GM19455 (cell line): ENCODE measurements at regions not wholly inside any gene's neighbourhood (a gene's known extent, or its start where the extent isn't known, plus 50 kb on each side); places are given as distances from the start of the nearest gene placed in this dataset.
"Not testable (repeated sequence)": the region's sequence is repeated elsewhere in the genome, so short reads cannot be mapped to it uniquely, and the experiment has no call there.

Source experiments
- ATAC-seq: cut with Tn5 transposase; IDR thresholded peaks from one replicate; pipeline ENCODE4 v1.9.1; 2021; ENCODE audit not compliant: unreplicated experiment

DNA sequence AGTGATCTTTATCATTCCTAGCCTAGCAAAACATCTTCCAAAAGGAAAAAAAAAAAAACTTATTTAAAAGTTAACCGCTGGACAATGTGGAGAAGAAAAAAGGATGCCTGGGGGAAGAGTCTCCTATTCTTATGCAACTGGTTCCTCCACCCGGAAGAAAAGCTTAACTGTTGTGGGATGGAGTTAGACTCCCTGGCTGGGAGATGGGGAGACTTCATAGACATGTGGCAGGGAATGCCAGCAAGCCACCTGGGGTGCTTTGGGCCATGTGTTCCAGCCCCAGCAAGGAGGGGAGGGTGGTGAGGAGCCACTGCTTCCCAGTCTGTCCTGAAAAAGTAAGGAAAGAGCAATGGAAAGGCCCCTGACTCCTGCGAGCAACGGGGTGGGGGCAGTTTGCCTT is 119.4 kb upstream of the SPIN4 start:
- no peak for ATAC-seq

- ATAC-seq, result no peak
Measured at GRCh38 chrX:63466690-63467089, 115.6 kb upstream of the SPIN4 start.

GRCh38 chrX:63458981-63459380 is 107.8 kb upstream of the SPIN4 start:
- no peak for ATAC-seq

- ATAC-seq, result no peak
Measured at GRCh38 chrX:63453571-63453970, 102.4 kb upstream of the SPIN4 start.

DNA sequence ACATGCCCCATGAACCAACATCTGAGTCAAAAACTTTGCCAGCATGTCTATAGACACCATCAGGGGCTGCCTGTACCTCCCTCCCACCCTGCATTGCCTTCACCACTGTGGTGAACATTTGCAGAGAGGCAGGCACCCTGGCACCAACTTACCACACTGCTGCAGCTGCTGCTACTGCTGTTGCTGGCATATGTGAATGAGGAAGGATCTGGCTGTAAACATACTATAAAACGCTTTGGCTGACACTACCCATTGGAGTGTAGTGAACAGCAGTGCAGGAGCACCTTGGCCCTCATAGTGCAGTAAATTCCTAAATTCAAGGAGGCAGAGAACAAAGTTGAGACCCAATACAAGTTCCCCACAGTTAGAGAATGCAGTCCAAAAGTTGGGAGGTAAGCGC is 90.6 kb upstream of the SPIN4 start:
- no peak for ATAC-seq

GRCh38 chrX:63439580-63439979 is 88.4 kb upstream of the SPIN4 start:
- ATAC-seq, result no peak

- ATAC-seq, result no peak
Measured at GRCh38 chrX:63436865-63437264, 85.7 kb upstream of the SPIN4 start.

- no peak for ATAC-seq
Measured at GRCh38 chrX:63434665-63435064, 83.5 kb upstream of the SPIN4 start.

DNA sequence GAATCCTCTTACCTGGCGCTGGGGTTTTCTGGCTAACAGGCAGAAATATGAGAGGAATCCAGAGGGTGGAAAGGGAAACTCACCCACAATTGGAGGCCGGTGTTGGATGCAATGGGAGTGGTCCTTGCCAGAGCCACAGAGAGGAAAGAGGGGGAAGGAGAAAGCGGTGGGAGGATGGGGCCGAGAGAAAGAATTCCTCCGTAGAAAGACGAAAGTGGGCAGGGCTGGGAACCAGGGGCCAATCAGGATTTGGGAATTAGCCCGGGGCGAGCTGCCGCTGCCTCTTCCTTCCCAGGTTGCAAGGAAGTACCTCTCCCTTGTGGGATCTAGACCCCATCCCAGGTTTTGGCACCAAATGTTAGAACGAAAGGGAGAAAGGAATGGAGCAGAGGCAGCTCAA is 83.1 kb upstream of the SPIN4 start:
- no peak for ATAC-seq

- ATAC-seq, result no peak
Measured at GRCh38 chrX:63430026-63430425, 78.9 kb upstream of the SPIN4 start.

DNA sequence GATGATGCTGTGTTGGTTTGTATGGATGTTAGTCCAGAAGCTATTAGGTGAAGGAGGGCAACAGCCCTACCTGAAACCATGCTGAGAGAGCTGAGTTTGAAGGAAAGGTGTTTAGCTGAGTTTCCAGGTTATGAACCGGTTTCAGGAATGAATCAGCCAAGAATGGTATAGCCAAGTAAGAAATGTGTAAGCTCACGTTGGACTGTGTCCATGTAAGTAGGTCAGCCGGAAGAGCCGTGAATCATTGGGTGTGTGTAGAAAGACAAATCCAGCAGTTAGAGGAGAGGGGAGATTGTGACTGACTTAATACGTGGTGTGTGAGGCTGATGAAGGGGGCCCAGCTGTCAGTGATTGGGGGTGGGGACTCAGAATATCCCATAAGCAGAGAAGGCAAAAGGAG is 77.2 kb upstream of the SPIN4 start:
- ATAC-seq, result no peak

- no peak for ATAC-seq
Measured at GRCh38 chrX:63426519-63426918, 75.4 kb upstream of the SPIN4 start.

- ATAC-seq, result no peak
Measured at GRCh38 chrX:63424063-63424462, 72.9 kb upstream of the SPIN4 start.

DNA sequence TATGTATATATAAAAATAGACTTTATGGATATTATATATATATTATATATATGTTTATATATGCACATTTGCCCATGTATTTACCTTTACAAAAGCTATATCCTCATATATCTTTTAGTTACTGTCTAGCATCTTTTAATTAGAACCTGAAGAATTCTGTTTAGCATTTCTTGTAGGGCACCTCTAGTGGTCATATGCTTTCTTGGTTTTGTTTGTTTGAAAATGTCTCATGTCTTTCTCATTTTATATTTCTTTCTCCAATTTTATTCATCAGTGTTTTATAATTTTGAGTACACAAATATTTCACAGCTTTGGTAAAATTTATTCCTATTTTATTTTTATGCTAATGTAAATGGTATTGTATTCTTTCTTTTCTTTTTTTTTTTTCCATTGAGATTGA is 70.3 kb upstream of the SPIN4 start:
- ATAC-seq, result no peak

- ATAC-seq, result no peak
Measured at GRCh38 chrX:63418211-63418610, 67.1 kb upstream of the SPIN4 start.

DNA sequence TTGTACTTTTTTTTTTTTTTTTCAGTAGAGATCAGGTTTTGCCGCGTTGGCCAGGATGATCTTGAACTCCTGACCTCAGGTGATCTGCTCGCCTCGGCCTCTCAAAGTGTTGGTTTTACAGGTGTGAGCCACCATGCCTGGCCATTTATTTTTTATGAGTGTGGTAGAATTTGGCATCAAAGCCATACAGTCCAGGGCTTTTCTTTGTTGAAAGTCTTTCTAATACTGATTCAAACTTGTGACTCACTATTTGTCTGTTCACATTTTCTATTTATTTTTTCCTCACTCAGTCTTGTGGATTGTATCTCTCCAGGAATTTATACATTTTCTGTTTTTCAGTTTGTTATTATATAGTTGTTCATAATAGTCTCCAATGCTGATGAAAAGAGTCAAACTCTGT is 66.5 kb upstream of the SPIN4 start:
- ATAC-seq, result no peak

- ATAC-seq, result not testable (repeated sequence)
Measured at GRCh38 chrX:63409934-63410333, 58.8 kb upstream of the SPIN4 start.

GRCh38 chrX:63408050-63408449 is 56.9 kb upstream of the SPIN4 start:
- no peak for ATAC-seq

DNA sequence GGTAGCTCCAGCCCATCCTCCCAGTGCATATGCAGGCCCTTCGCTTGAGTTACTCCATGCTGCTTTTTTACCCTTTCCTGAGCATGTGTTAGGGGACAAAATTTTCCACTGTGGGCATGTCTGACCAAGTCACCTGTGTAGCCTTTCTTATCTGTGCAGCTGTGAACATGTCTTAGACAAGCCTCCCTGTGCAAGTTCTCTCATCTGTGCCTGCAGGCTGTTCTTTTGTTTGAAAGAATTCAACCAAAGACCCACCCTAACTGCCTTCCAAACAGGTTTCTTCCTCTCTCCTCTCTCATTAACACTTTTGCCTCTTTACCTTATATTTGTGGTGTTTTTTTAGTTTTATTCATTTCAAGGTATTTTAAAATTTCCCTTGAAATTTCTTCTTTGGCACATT is 53.2 kb upstream of the SPIN4 start:
- no peak for ATAC-seq

- ATAC-seq, result no peak
Measured at GRCh38 chrX:63402106-63402505, 51.0 kb upstream of the SPIN4 start.
